ENCODE measurements at regions not wholly inside any gene's neighbourhood (a gene's known extent, or its start where the extent isn't known, plus 50 kb on each side); places are given as distances from the start of the nearest gene placed in this dataset.

DNA sequence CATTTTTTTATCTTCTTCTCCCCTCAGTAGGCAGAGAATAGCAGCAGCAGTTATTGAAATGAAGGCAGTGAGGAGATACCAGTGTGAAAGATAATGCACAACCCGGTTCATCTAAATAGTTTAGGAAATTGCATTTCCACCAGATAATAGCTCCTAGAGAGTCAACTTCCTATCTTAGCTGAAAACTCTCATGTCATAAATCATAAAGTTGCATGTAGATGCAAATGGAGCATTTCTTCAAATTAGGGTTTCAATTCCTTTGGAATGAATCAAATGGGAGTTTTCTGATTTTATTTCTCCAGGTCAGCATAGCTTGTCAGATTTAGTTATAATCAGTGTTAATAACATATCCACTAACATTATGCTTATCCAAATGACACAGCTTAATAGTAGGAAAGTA lies 335.3 kb downstream of the CNTNAP4 start:
- no peak for DNase-seq (ENCODE audit: low read depth)

DNA sequence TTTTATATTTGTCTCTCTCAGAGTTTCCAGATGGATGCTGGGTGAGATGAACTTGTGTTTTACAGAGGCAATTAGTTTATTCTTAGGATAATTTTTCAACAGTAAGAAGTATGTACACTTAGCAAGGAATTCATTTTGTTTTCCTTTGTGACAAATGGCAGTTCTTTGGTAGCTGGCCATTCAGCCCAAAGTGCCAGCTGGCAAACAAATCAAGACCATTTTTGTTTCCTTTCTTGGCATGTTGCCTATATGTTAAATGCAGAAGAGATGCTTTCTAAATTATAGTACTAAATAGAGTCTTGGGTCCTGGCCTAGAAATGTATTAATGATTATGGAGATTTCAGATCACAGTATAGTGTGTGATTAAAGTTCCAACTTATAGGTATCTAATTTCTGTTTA lies 337.1 kb downstream of the CNTNAP4 start:
- DNase-seq (ENCODE audit: low read depth), result no peak

DNA sequence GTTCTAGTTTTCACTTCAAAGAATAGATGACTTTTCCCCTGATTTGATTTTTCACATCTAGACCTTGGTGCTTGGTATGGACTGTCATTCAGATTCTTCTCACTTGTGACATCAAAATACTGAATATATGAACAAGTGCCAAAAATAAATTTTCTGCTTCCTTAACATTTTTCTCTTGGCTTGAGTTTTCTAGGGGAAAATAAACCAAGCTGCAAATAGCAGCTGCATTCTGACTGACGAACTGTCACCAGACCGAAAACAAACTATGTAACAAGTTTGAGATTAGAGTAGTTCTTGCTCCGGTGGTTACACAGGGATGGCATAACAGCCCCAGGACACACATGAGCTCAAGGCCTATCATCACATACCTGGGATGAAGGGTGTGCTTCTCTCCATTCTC lies 345.7 kb downstream of the CNTNAP4 start:
- DNase-seq (ENCODE audit: low read depth), result no peak

DNA sequence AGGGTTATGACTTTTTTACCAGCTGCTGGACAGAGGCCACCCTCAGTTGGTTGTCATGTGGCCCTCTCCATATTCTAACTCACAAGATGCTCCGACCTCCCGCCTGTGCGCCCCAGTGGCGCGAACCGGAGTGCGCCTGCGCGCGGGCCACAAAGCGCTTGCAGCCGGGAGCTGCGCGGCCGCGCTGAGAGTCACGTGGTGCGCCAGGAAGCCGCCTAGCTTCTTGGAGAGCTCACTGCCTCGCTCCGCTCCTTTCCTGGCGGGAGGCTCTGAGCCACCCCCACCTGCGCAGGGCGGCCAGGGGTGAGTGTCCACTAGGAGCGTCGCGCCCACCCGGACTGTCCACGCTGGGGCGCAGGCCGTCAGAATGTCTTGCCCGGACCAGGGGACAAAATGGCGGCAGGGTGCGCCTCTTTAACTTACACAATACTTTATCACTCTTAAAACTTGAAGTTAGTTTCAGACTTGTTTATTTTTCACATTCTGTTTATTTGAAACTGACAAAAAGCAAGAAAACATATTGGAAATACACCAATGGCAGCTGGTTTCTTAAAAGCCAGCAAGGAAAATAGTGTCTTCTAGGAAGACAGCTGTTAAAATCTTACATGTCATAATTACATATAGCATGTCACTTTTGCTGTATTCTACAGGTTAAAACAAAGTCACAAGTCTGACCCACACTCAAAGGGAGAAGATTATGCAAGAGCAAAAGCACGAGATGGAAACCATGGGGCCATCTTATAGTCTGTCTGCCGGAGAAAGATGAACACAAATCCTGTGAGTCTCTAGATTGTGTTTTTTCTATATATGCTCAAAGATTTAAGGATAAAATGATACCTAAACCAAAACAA lies 357.9 kb downstream of the CNTNAP4 start:
- DNase-seq (ENCODE audit: low read depth), result no peak

DNA sequence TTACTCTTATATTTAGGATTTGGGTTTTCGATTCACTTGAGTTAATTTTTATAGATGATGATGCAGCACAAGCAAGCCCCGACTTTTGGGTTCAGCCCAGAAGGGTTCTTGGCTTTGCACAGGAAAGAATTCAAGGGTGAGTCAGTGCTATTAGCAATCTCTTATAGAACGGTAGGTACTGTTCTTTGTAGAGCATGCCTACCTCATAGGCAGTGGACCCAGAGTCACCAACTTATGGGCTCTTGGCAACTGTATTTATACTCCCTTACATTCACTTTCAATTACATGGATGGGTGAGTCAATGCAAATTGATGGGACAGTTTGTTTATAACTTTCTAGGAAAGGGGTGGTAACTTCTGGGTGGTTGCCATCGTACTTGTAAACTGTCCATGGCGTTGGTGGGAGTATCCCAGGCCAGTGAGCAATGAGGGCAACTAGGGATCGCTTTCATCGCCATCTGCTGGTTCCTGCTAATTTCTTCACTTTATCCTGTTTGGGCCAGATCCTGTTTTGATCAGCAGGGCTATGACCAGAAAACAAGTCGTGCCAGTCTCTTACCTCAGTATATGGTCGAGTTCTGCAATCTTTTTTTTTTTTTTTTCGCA lies 362.6 kb downstream of the CNTNAP4 start:
- DNase-seq (ENCODE audit: low read depth), result peak; percentile 2

DNA sequence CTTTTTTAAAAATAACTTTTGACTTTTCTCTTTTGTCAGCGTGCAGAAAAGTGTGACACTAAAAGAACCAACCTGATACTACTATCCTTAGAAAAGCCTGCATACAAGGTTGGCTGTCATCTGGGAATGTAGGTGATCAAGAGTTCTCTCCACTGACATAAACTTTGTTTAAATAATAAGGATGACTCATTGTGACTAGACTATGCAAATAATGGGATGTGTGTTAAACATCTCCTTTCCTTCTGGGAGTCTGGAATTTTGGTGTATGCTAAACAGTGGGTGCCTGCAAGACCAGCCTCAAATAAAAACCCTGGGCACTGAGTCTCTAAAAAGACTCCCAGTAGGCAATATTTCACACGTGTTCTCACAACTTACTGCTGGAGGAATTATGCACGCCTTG lies 373.4 kb downstream of the CNTNAP4 start:
- DNase-seq (ENCODE audit: low read depth), result no peak

DNA sequence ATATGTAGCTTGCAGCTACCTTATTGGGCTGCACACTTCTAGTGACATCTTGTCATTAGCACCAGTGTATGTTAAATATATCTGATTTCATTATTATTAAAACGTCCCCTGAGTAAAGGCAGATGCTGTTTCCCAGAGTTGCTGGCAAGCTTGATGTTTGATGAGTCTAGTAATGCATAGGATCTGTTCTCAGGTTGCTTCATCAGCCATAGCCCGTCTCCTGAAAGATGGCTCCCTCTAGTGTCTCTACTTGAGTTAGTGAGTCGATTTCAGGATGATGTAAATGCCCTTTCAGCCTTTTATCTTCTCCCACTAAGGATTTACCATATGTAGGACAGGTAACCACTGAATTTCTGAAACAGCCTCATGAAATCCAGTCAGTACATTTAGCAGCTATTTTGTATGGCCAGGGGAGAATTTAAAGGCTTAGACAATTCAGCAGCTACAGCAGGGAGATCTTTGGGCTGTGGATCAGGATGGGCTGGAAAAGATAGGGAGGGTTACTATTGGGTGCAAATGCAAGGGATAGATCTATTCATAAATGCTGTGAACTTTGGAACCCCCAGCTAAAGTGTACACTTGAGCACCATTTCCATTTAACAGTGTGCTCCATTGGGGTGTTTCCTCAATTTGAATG lies 376.3 kb downstream of the CNTNAP4 start:
- DNase-seq (ENCODE audit: low read depth), result peak; percentile 11

DNA sequence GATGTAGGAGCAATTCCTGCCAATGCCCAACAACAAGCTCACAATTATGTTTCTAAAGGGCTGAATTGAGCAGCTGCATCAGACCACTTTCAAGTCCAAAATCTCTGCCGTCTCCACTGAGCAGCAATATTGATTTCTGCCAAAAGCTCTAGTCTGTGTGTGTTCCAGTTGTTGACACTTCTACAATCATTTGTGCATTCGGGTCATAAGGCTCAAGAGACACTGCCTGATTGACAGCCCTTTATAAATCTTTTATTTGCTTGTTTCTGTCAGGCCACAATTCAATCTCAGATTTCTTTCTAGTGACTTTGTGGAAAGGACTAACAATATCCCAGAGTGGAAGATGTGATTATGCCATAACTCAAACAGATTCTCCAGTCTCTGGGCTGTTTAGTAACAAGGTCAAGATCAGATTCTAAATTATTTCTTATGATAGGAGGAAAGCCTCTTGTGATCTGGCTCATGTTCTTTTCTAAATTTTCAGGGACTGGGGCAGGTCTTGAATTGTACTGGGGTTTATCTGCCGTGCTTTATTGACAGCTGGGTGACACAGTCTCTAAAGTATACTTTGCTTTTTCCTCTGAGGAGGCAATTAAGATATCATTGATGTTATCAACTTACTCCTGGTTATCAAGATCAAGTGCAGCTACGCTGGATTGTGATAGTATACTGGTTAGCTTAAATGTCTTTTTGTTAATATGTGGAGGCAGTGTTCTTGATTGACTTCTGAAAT lies 377.1 kb downstream of the CNTNAP4 start:
- DNase-seq (ENCODE audit: low read depth), result no peak

DNA sequence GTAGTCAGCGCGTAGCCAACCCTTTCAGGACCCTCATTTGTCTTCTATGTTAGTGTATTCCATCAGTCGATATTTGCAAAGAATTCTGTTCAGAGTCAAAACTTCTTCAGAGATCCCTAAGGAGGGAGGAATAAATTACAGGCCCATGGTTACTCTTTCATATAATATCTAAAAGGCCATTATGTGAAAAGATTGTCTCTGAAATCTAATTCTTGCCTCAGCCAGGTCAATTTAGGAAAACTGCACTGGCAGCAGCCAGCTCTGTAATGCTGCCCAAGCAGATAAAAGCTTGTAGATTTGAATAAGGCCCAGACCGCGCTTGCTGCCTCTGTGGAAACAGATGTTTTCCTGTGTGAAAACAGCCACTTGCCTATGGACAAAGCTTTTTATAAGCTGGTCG lies 379.8 kb downstream of the CNTNAP4 start:
- no peak for DNase-seq (ENCODE audit: low read depth)

DNA sequence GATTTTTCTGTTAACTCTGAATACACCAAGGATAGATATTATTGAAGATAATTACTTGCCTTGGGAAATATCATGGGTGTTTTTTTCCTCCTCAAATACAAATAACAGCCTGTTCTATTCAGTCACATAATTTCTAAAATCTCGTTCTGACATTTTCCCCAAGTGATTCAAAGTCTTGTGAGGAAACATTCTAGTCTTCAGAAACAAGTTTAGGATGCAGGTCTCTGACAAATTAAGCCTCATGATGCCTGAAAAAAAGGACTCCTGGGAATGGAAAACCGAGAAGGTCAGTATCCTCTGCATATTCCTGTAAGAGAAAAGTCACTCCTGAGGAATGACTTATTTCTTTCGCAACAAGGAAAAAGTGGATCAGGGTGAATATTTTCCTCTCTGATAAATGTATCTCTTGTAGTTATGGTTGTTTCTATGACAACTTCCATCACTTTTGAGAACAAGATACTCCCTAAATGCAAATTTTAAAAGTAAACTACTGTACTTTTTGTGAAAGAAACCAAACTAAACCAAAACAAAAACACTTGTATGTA lies 384.6 kb downstream of the CNTNAP4 start:
- no peak for DNase-seq (ENCODE audit: low read depth)

DNA sequence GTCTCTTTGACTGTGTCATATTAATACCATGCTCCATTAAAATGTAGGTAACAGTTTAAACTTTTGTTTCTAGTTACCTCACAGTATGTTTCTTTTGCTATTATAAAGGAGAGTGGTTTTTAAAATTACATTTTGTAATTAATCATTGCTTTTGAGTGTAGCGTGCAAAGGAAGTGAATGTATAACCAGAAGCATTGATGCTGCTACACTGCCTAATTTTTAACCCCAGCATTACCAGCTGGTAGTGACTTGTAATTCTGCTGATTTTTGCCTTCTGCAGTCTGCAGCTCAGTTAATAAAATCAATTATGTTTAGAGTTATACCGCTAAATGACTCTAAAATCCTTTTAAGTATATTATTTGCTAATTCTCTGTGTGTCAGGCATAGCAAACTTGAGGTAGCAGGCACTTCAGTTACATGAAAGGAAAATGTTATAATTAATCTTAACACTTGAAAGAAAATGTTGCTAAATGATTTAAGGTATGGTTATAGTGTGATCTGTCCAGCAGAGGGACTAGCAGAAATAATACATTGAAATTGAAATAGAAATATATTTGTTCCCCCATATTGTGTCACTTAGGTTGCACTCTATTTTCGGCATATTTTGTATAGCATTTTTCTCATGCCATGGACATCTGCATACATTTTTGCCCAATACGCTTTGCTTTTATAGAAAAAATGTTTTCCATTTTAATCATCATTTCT lies 388.5 kb downstream of the CNTNAP4 start:
- no peak for DNase-seq (ENCODE audit: low read depth)

DNA sequence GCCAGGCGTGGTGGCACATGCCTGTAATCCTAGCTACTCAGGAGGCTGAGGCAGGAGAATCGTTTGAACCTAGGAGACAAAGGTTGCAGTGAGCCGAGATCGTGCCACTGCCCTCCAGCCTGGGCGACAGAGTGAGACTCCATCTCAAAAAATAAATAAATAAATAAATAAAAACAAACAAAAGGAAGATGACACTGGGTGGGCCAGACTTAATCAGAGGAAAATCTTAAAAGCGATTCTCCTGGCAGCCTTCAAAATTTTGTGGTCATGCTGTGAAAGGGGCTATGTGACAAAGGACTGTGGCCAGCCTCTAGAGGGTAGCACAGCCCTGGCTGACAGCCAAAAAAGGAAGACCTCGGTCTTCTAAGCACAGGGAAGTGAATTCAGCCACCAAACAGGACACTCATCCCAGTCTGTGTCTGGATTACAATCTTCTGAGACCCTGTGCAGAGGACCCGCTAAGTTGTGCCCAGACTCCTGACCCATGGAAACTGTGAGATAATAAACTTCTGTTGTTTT lies 391.1 kb downstream of the CNTNAP4 start:
- DNase-seq (ENCODE audit: low read depth), result no peak

DNA sequence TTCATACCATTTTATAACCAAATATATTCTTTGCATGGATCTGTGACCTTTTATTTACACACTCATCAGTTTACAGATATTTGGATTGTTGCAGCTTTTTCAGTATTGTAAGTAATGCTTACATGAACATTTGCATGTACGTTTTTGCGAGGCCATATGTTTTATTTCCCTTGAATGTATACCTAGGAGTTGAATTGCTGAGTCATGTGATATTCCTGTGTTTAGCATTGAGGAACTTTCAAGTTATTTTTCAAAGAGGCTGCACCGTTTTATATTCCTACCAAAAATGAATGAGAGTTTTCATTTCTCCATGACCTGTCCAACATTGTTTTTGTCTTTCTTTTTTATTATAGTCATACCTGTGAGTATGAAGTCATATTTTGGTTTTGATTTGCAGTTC lies 392.1 kb downstream of the CNTNAP4 start:
- no peak for DNase-seq (ENCODE audit: low read depth)

DNA sequence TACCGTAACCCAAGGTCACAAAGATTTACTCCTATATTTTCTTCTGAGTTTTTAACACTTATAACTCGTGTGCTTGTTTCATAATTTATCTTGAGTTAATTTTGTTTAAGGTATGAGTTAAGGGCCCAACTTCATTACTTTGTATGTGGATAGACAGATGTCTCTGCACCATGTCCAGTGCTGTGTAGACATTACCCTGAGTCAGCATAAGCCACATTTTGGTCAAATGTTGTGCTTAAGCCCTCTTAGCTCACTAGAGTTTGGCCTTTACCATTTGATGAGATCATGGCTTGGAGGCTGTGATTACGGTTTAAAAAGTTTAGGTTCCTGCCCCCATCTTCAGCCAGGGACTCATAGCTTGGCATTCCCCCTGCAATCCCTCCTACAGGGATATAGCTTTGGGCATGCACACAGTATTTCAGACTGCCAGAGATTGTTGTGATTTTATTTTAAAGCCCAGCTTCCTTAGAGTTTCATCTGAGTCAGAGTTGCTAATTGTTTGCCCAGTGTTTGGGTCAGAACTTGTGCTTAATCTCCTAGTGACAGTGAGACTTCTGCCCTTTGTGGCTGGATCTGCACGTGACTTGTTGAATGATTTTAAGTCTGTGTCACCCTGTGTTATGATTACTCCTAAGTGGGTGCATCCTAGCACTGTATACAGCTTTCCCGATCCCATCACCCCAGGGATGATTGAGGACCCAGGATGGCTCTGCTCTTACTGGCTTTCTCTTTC lies 393.1 kb downstream of the CNTNAP4 start:
- no peak for DNase-seq (ENCODE audit: low read depth)

DNA sequence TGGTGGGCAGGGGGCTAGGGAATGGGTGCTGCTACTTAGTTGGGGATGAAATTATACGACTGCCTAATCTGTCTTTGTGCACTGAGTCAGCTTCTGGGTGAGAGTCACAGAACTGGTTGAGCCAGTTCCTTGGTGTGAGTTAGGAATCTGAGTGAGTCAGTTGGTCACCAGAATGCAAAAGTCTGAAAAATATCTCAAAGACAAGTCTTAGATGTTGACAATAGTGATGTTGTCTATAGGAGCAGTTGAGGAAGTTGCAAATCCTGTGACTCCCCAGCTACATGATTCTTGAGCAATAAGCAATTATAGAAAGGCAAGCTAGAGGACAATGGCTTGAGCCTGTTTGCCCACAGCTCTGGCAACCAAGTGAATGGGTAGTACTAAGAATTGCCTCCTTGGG lies 399.2 kb downstream of the CNTNAP4 start:
- no peak for DNase-seq (ENCODE audit: low read depth)

DNA sequence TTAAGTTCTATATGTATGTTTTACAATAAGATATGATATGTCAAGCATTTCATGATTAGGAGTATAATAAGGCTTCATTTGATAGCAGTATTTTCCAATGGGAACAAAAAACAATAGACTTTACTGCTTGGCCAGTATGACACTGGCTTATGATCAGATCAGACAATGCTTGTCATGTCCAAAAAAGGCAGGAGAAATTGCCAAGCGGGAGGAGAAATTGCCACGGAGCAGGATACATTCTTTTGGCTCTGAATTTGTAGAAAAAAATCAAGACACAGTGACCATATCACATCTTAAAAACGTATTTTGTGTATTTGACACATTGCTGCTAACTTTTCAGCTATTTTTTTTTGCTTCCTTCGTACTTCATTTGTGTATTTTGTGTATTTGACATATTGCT lies 404.1 kb downstream of the CNTNAP4 start:
- no peak for DNase-seq (ENCODE audit: low read depth)

DNA sequence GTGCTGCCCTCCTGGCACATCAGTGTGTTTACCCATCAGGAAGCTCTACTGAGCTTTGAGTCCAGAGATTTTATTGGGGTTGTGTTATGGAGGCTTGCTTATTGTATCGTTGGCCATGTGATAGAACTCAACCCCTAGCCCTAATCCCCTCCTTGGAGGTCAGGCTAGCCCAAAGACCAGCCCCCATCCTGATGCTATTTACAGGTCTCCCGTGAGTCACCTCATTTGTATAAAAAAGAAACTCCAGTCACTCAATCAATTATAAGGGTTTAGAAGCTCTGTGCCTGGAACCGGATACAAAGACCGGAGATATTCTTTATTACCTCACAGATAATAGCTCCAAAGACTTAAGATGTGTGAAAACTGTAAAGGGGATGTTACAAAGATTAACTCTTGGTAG lies 405.9 kb downstream of the CNTNAP4 start:
- DNase-seq (ENCODE audit: low read depth), result no peak

DNA sequence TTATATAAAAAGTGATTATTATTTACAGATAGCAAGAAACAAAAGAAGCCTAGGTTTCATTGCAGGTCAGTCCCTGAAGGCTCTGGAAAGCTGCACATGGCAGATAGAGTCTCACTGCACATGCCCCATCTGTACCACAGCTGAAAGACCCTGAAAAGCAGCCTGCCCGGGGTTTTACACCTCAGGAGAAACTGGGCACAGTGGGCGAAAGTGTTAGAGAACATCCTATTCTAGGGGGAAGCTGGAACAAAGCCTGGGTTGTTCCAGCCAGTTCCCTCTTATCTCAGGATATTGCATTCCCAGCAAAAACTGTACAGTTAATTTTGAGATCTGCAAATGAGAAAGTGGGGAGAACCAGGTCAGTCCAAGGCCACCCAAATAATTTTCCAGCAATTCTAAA lies 419.7 kb downstream of the CNTNAP4 start:
- no peak for DNase-seq (ENCODE audit: low read depth)

DNA sequence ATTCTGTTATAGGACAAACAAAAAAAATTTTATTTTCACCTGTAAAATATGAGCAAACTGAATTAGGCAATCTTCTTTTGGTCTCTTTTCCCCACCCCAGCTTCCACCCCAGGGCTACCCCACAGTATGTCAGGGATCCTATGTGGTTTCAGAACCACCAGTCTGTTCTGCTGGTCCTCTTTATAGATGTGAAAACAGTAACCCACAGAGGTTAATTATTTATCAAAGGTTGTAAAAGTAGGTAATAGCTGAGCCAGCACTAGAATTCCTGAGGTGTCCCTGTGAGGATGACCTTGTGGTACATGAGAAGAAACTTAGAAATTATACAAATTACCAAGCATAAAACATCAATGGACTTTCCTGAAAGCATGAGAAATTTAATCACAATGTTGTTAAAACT lies 428.7 kb downstream of the CNTNAP4 start:
- no peak for DNase-seq (ENCODE audit: low read depth)

DNA sequence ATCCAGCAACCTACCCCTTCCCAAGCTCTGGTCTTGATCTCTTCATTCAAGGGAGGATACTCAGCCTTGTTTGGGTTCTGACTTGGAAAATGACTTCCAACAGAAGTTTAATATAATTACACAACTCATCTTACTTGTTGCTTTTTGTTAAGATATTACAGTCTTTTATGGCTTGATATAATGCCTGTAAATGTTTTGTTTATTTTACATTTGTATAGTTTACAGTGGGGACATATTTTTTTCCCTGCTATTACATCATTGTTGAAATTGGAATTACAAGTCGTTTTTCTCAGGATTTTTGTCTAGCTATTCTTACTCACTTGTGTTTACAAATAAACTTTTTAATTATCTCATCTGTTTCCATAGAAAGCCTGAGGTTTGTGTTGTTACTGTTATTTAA lies 436.0 kb downstream of the CNTNAP4 start:
- DNase-seq (ENCODE audit: low read depth), result no peak

Data from LHCN-M2 (cell line).